Chondrocyte (in vitro differentiated cells): ENCODE measurements at regions not wholly inside any gene's neighbourhood (a gene's known extent, or its start where the extent isn't known, plus 50 kb on each side); places are given as distances from the start of the nearest gene placed in this dataset.

Experiments used
- DNase-seq: peaks from one replicate; pipeline ENCODE4 v3.0.0; 2021; ENCODE audit warnings: mixed read lengths, low spot score
- H3K27ac Mint-ChIP-seq: one replicate; pipeline ENCODE4 v1.8.0; 2021; ENCODE audit warnings: mild to moderate bottlenecking, moderate library complexity, mixed read lengths; ENCODE audit not compliant: unreplicated experiment
- H3K27me3 Mint-ChIP-seq: 2 replicates; pipeline ENCODE4 v1.8.0; 2021; ENCODE audit warnings: low read depth, mixed read lengths
- H3K36me3 Mint-ChIP-seq: 2 replicates; pipeline ENCODE4 v1.8.0; 2021; ENCODE audit warnings: low read depth, mixed read lengths
- H3K4me1 Mint-ChIP-seq: 2 replicates; pipeline ENCODE4 v1.8.0; 2021; ENCODE audit warnings: low read depth, mild to moderate bottlenecking, mixed read lengths
- H3K4me3 Mint-ChIP-seq: one replicate; pipeline ENCODE4 v1.8.0; 2021; ENCODE audit warnings: mild to moderate bottlenecking, moderate library complexity, mixed read lengths; ENCODE audit not compliant: unreplicated experiment
- H3K9me3 Mint-ChIP-seq: 2 replicates; pipeline ENCODE4 v1.8.0; 2021; ENCODE audit warnings: low read depth, mixed read lengths
- CTCF ChIP-seq: fragments of 200-600 bp; sonication (generic); IDR thresholded peaks from 2 replicates; pipeline ENCODE4 v1.5.0; 2021; ENCODE audit warnings: antibody characterized with exemption, mild to moderate bottlenecking, moderate library complexity

- no peak for DNase-seq
- Mint-ChIP-seq H3K9me3 (peaks cover 8% of the 10 kb centered on the region), H3K27ac (no peak overlapping the region), H3K27me3 (no peaks in the 10 kb centered on the region), H3K4me3 (no peak overlapping the region), H3K4me1 (peaks cover 16% of the 10 kb centered on the region), H3K36me3 (peaks cover 2% of the 10 kb centered on the region)
- TF ChIP-seq CTCF, result no peak
Measured at GRCh38 chr1:118243269-118243668, 58.2 kb upstream of the SPAG17 start.
